COLO668 (cell line): ENCODE measurements at regions not wholly inside any gene's neighbourhood (a gene's known extent, or its start where the extent isn't known, plus 50 kb on each side); places are given as distances from the start of the nearest gene placed in this dataset.

Source experiments
- DNase-seq: peaks from one replicate; lab custom pipeline; 2025; ENCODE audit not compliant: unreplicated experiment; lab: John Stamatoyannopoulos, UW

DNA sequence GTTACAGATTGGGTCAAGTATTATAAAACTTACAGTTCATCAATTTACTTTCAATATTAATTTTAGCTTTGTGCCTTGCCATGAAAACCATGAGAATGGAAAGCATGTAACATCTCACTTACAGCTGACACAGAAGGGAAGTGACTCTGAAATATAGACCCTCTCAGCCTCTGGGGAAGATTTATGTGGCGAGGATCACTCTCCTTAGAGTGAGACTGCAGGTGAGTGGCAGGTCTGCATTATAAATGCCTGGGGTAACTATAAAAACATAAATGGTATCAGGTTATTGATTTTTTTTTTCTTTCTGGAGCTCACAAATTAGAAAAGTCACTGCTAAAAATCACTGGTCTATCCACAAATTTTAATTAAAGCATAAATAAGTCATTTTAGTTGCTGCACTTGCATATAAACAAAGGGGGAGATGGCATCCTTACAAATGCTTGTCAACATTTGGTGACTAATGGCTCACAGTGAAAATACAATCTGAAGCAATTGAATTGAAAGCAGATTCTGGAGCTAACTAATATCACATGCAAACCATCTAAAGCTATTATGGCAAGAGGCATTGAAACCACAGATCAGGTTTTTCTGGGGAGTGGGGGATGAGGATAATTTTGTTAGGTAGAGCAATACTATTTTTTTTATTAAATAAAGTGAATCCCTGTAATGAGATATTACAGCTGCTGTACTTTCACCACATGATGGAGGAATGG is 200.9 kb downstream of the TM2D1 start:
- DNase-seq = no peak

DNA sequence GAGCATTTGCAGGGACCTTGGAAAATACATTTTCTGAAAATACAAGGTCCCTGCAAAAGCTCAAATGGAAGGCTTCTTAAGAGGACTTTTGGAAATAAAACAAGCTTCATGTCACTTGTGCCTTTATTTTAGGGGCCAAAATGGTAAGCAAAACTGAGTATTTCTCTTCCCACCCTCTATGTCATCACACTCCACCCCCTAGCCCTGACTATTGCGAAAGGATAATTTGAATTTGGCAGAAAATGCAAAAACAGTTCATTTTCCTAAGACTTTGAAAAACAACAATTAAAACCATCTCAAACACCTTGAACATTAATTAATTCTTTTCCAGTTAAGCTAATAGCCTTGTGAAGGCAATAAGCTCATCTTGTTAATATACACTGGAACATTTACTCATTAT is 201.7 kb downstream of the TM2D1 start:
- no peak for DNase-seq

GRCh38 chr1:61520401-61520800 is 204.5 kb downstream of the TM2D1 start:
- no peak for DNase-seq

DNA sequence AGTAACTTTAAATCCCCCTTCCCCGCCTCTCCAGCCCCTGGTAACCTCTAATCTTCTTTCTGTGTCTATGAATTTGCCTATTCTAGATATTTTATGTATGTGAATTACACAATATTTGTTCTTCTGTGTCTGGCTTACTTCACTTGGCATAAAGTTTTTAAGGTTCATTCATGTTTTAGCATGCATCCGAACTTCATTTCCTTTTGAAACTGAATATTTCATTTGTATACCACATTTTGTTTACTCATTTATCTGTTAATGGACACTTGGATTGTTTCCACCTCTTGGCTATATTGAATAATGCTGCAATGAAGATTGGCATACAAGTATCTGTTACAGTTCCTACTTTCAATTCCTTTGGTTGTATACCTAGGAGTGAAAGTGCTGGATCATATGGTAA is 205.3 kb downstream of the TM2D1 start:
- DNase-seq = no peak

DNA sequence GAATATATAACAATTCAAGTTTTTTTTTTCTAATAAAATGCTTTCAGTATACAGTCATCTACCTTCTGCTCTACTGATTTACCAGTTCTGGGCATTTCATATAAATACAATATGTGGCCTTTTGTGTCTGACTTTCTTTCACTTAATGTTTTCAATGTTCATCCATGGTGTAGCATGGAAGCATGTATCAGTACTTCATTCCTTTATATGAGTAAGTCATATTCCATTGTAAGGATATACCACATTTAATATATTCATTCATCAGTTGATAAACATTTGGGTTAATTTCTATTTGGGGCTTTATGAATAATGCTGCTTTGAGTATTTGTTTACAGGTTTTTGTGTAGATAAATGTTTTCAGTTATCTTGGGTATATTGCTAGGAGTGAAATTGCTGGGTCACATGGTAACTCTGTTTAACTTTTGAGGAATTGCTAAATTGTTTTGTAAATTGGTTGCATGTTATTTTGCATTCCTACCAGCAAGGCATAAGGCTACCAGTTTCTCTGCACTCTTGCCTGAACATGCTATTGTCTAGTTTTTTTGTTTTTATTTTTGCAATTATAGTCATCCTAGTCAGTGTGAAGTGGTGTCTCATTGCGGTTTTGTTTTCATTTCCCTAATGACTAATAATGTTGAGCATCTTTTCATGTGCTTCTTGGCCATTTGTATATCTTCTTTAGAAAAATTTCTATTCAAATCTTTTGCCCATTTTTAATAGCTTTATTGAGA is 206.1 kb downstream of the TM2D1 start:
- no peak for DNase-seq

DNA sequence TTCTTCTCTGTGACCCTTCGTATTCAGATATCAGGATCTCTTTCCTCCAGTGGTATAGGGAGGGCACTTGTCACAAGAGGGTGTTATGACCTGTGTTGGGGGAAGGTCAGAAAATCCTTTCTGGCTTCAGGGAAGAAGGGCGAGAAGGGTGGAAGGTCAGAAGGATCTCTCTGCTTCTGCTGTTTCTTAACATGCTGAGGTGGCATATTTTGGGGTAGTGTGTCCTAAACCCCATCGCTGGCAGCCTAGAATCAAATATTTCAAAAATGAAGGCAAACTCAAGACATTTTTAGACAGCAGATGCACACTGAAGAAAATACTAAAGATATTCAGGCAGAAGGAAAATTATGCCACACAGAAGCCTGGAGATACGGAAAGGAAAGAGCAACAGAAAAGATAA is 207.6 kb downstream of the TM2D1 start:
- no peak for DNase-seq

DNA sequence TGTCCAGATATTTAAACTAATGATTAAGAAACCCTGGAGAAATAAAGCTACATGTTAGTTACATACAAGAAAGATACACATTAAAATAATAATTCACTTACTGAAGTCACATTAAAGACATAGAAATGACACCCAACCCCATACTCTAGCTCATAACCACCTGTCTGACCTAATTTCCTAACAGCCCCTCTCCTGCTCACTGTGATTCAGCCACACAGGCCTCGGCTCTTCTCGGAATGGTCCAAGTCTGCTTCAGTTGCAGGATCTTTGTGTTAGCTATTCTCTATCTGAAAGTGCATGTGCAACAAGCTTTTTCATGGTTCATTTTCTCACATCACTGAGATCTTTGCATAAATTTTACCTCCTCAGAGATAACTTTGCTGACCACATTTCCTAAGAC is 209.8 kb downstream of the TM2D1 start:
- no peak for DNase-seq
